GM18870 (cell line): ENCODE measurements at regions not wholly inside any gene's neighbourhood (a gene's known extent, or its start where the extent isn't known, plus 50 kb on each side); places are given as distances from the start of the nearest gene placed in this dataset.

Source experiments
- ATAC-seq: cut with Tn5 transposase; IDR thresholded peaks from one replicate; pipeline ENCODE4 v1.9.1; 2021; ENCODE audit warnings: moderate library complexity; ENCODE audit not compliant: unreplicated experiment

- ATAC-seq = no peak
These were observed 204.4 kb upstream of the NUDT4 start for GRCh38 chr12:93173178-93173957.

- ATAC-seq = no peak
These were observed 203.7 kb upstream of the NUDT4 start for GRCh38 chr12:93174048-93174447.

DNA sequence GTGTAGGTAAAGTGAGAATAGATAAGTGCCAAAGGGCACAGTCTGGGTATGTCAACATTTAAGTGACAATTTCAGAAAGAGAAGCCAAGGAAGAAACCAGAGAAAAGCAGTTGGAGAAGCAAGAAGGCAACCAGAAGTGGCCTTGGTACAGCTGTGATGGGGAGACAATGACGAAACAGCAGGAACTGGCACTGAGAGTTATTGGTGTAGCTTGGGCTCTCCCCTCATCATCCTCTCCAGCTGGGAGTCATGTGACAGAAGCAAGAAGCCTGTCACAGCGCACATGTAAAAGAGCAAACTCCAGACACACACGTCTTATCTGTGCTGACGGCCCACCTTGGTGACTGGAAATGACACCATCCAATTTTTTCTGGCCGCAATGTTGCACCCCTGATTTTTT, 203.3 kb upstream of the NUDT4 start:
- no peak for ATAC-seq

- ATAC-seq = no peak
These were observed 201.6 kb upstream of the NUDT4 start for GRCh38 chr12:93176165-93176564.

DNA sequence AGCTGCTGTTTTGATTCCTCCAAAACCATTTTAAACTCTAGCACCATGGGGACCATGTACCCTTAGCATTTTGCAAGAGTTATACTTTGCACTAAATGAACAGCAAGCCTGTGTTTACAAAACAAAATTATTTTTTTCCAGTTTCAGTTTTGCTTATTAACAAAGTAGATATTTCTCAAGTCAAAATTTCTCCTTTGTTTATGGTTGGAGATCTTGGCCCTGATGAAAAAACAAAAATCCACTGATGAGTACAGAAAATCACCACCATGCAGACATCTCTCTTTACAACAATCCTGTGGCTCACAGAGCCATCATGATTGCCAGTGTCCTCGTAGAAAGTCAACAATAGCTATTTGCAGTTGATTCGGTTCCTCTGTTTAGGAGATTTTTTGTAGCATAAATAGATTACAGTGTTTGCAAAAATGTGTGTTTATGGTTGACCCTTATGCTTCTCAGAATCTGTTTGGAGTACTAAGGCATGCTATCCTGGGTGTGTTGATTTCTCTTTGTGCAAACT, 201.1 kb upstream of the NUDT4 start:
- no peak for ATAC-seq

- ATAC-seq = no peak
These were observed 200.2 kb upstream of the NUDT4 start for GRCh38 chr12:93177208-93178153.

DNA sequence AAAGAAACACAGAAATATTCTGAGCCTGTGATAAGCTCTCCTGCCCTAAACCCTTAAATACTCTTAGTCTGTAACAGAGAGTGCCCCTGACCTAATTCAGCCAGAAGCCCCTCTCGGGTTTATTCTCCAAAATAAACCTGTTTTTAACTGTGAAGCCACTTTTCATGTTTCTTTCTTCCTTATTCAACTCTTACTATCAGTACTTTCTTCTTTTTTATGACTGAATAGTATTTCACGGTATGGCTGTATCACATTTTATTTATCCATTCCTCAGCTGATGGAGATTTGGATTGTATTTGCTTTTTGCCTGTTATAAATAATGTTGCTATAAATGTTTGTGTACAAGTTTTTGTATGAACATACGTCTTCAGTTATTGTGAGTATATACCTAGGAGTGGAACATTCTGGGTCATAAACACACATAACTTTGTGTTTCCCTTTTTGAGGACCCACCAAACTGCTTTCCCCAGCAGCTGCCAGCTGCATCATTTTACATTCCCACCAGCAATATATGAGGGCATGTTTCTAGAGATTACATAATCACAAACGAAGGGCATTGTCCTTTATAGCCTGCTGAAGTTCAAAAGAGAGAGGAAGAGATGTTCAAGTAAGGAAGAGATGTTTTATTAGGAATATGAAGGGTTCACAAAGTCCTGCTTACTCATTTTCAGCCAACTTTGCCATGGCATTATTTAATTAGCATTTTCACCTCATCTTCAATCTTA, 199.4 kb upstream of the NUDT4 start:
- no peak for ATAC-seq

DNA sequence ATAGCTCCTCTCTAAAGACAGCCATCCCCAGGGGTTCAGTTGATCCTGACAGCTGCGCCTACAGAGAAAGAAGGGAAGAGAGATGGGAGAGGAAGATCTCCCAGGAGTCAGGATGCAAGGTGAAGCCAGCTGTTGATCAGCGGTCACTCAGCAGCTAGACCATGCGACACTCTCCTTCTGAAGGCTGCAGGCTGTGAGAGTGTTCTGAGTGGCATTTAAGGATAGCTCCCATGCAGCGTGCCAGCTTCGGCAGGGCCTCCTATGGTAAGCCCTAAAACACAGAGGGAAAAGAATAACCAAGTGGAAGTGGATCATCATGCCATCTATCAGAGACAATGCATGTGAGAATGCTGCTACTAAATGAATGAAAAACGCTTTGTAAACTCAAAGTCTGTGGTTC, 197.9 kb upstream of the NUDT4 start:
- ATAC-seq = no peak

GRCh38 chr12:93180566-93180965, 197.2 kb upstream of the NUDT4 start:
- no peak for ATAC-seq

DNA sequence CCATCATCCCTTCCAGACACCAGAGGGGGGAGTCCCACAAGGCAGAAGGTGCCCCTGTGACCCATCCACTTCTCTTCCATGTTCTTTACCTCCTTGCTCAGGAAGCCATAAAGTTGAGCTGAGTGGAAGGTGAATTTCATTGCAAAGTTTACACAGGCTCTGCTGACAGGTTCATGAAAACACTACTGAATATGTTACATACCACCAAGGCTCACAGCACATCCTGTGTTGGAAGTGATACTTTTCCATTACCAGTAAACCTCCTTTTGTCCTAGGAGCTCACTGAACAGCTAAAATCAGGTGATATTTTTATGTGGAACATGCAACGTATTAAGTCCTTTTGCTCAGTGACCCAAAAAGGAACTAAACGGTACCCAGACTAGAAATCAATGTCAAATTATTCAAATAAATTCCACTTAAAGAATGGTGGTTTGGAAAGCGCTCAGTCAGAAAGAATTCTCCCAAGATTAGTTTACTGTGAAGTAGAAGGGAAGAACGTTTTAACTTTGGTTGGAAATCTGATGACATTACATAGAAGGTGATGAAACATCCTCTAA, 196.2 kb upstream of the NUDT4 start:
- no peak for ATAC-seq

GRCh38 chr12:93183940-93184671, 193.6 kb upstream of the NUDT4 start:
- peak; percentile 85 for ATAC-seq

DNA sequence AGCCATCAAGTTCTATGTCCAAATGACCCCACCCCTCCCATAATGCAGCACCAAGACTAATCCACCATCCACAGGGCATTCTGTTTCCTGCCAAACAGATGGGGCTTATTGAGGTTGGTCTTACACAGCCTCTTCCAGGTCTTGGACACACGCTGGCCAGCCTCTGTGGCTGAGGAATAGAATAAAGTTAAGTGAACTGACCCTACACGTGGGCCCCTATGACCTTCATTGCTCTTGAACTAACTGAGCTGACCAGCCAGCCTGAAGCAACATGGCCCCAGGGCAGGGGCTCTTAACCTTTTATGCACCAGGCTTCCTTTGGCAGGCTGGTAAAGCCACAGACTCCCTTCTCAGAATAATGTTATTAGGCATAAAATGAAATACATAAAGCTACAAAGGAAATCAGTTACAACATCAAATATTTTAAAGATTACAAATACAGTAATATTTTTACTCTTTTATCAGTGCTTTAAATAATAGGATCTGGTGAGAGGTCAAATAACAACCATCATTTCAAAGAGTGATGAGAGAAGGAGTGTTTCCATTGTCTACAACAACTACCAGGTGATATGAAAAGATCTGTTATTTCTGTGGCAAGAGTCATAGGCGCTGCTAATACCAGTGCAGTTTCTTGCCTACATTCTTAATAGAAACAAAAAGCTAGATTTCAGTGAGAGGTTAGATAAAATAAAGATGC, 192.9 kb upstream of the NUDT4 start:
- ATAC-seq = no peak

DNA sequence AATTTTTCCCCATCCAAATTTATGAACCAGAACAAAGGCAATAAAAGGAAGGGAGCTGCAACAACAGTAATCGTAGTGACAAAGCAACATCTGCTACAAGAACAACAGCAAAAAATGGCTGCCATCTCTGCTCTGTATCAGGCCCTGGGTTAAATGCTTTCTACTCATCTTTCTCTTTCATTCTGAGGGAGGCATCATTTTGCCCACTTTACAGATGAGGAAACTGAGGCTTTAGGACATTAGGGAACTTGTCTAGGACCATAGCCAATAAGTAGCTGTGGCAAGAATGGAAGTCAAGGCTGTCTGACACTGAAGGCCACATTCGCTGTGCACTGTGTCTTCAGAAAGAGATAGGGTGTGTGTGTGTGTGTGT, 192.4 kb upstream of the NUDT4 start:
- no peak for ATAC-seq

DNA sequence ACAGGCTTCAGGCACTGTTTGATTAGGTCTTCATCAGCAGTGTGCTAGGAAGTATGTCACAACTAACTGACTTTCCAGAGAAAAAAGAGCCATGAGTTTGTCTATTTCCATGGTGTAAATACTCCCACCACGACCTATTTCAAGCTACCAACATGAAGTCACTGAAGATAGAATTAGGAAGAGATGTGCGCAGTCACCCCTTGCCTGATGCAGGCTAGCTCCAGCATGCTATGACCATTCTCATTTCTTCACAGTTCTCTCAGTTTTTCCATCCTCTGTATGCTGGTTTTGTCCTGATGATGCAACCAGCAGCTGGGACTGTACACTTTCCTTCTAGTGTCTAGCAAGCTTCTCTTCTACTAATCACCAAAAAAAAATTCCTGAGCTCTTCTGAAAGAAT, 191.6 kb upstream of the NUDT4 start:
- no peak for ATAC-seq

- ATAC-seq = no peak
These were observed 191.1 kb upstream of the NUDT4 start for GRCh38 chr12:93186621-93187020.

DNA sequence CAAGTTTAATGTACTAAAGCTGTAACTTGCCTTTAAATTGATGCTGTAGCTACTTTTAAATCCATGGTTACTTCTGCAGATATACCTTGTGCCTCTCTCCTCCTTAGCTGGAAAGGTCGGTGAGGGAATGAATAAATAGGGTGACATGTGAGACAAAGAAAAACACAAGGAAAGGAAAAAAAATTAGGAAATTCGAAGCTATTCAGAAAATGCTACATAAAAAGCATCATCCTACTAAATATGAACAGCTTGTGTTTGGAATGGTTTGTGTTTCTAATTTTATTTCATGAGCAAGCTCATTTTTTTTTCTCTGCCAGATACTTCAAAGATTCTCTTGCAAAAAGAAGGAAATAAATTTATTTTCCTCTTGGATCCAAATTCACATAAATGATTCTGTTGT, 186.3 kb upstream of the NUDT4 start:
- ATAC-seq = no peak

- no peak for ATAC-seq
These were observed 185.8 kb upstream of the NUDT4 start for GRCh38 chr12:93191956-93192355.

GRCh38 chr12:93192878-93193277, 184.8 kb upstream of the NUDT4 start:
- ATAC-seq = no peak

GRCh38 chr12:93195511-93195910, 182.2 kb upstream of the NUDT4 start:
- ATAC-seq = no peak
